Keratinocyte (primary cell): ENCODE measurements at regions not wholly inside any gene's neighbourhood (a gene's known extent, or its start where the extent isn't known, plus 50 kb on each side); places are given as distances from the start of the nearest gene placed in this dataset.

Experiments
- DNase-seq: peaks from one replicate; pipeline ENCODE4 v3.0.0-alpha.2; 2011; ENCODE audit warnings: low read depth, missing footprints, low spot score
- FAIRE-seq: peaks from 2 replicates; lab custom pipeline; 2011; peaks lifted over from hg19 to GRCh38; lab: Jason Lieb, UNC
- H2AFZ ChIP-seq: 2 replicates; pipeline ENCODE4 v1.6.0; 2012; ENCODE audit warnings: low read length, control low read depth, inconsistent platforms; ENCODE audit not compliant: control insufficient read depth
- H3K27ac ChIP-seq: 2 replicates; pipeline ENCODE4 v1.5.1; 2011; ENCODE audit warnings: low read length; ENCODE audit not compliant: control insufficient read depth, insufficient read depth
- H3K27me3 ChIP-seq: 3 replicates; pipeline ENCODE4 v1.6.0; 2011; ENCODE audit warnings: low read length; ENCODE audit not compliant: control insufficient read depth, insufficient read depth; ENCODE audit errors: extremely low read depth
- H3K36me3 ChIP-seq, 2 experiments: 2 replicates in 1 of 2; 3 replicates in 1 of 2; pipeline ENCODE4 v1.5.1; 2011; ENCODE audit warnings: low read length in 2 of 2, mild to moderate bottlenecking in 1 of 2; ENCODE audit not compliant: control insufficient read depth in 2 of 2, insufficient read depth in 2 of 2; ENCODE audit errors: extremely low read depth in 1 of 2
- H3K4me1 ChIP-seq: 3 replicates; pipeline ENCODE4 v1.5.1; 2011; ENCODE audit warnings: low read length; ENCODE audit not compliant: control insufficient read depth, insufficient read depth; ENCODE audit errors: extremely low read depth
- H3K4me2 ChIP-seq: 3 replicates; pipeline ENCODE4 v1.6.0; 2011; ENCODE audit warnings: low read depth, low read length; ENCODE audit not compliant: control insufficient read depth, insufficient read depth; ENCODE audit errors: extremely low read depth
- H3K4me3 ChIP-seq, 3 experiments: fragments of 200-600 bp in 1 of 3; sonication (generic) in 1 of 3; 2 replicates in 2 of 3; 3 replicates in 1 of 3; pipeline ENCODE4 v1.5.1; 2011 to 2016; ENCODE audit warnings: low read length in 3 of 3, mild to moderate bottlenecking in 3 of 3, control low read depth in 2 of 3, inconsistent platforms in 1 of 3, low read depth in 1 of 3, mixed read lengths in 1 of 3, mixed run types in 1 of 3, moderate library complexity in 1 of 3; ENCODE audit not compliant: control insufficient read depth in 2 of 3, insufficient read depth in 2 of 3; ENCODE audit errors: extremely low read depth in 1 of 3
- H3K79me2 ChIP-seq: 2 replicates; pipeline ENCODE4 v1.6.0; 2012; ENCODE audit warnings: low read length; ENCODE audit not compliant: control insufficient read depth, insufficient read depth
- H3K9ac ChIP-seq: 3 replicates; pipeline ENCODE4 v1.6.0; 2011; ENCODE audit warnings: low read length; ENCODE audit not compliant: control insufficient read depth, insufficient read depth; ENCODE audit errors: extremely low read depth
- H3K9me1 ChIP-seq: 3 replicates; pipeline ENCODE4 v1.6.0; 2011; ENCODE audit warnings: low read length; ENCODE audit not compliant: control insufficient read depth, insufficient read depth; ENCODE audit errors: extremely low read depth
- H3K9me3 ChIP-seq: 2 replicates; pipeline ENCODE4 v1.5.1; 2012; ENCODE audit warnings: low read depth, low read length; ENCODE audit not compliant: control insufficient read depth
- H4K20me1 ChIP-seq: 3 replicates; pipeline ENCODE4 v1.6.0; 2011; ENCODE audit warnings: low read length; ENCODE audit not compliant: control insufficient read depth, insufficient read depth; ENCODE audit errors: extremely low read depth
- CTCF ChIP-seq, 3 experiments: IDR thresholded peaks in 1 of 3; conservative IDR thresholded peaks in 1 of 3; optimal IDR thresholded peaks in 1 of 3; 2 replicates in 2 of 3; 3 replicates in 1 of 3; pipeline versions ENCODE3 to v1.5.1; 2011; ENCODE audit warnings: low read length in 3 of 3, mild to moderate bottlenecking in 3 of 3, moderate library complexity in 2 of 3, control low read depth in 1 of 3, inconsistent platforms in 1 of 3; ENCODE audit not compliant: insufficient read depth in 2 of 3; ENCODE audit errors: extremely low read depth in 1 of 3
- EZH2 ChIP-seq: IDR thresholded peaks from one replicate; pipeline ENCODE4 v1.6.1; 2012; ENCODE audit warnings: inconsistent platforms, mild to moderate bottlenecking, low read length, moderate library complexity
- dilution Hi-C: fragments of 300-500 bp; cut with MboI; formaldehyde crosslinking; loops from one replicate; pipeline ENCODE4 v1.7.0; 2020; ENCODE audit warnings: low sequenced_read_pairs; ENCODE audit not compliant: extremely low pct_ligation_motif_present

DNA sequence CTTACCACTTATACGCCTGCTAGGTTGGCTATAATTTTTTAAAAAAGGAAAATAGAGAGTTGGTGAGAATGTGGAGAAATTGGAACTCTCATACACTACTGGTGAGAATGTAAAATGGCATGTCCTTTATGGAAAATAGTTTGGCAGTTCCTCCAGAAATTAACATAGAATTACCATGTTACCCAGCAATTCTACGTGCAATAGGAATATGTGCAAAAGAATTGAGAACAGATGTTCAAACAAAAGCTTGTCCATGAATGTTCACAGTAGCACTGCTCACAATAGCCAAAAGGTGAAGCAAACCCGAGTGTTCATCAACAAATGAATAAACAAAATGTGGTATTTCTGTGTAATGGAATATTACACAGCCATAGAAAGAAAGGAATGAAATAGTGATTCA is 592.2 kb downstream of the DHX35 start:
- H3K36me3 ChIP-seq: no peaks in the 10 kb centered on the region
- no peaks in the 10 kb centered on the region for H3K9me3 ChIP-seq
- H3K4me1 ChIP-seq: no peaks in the 10 kb centered on the region
- FAIRE-seq: no peak
- no peak for TF ChIP-seq CTCF (optimal IDR thresholded peaks at IDR 0.05 in 1 of 3, IDR thresholded peaks at IDR 0.05 in 1 of 3, conservative IDR thresholded peaks at IDR 0.05 in 1 of 3; ENCODE audit: extremely low read depth in 1 of 3, insufficient read depth in 2 of 3, low read length in 3 of 3)
- no peak overlapping the region for H3K4me3 ChIP-seq
- dilution Hi-C loops: no loop called here
- H3K79me2 ChIP-seq: no peaks in the 10 kb centered on the region
- no peak overlapping the region for H3K9ac ChIP-seq
- DNase-seq: no peak
- peaks cover 5% of the 10 kb centered on the region for H3K27me3 ChIP-seq
- H4K20me1 ChIP-seq: no peaks in the 10 kb centered on the region
- no peak overlapping the region for H3K27ac ChIP-seq
- H2AFZ ChIP-seq: no peak overlapping the region
- no peaks in the 10 kb centered on the region for H3K9me1 ChIP-seq
- H3K4me2 ChIP-seq: no peak overlapping the region

- Histone ChIP-seq H3K27ac (no peak overlapping the region), H3K9me3 (no peaks in the 10 kb centered on the region), H3K36me3 (no peaks in the 10 kb centered on the region), H3K4me2 (no peak overlapping the region), H3K27me3 (peaks cover 5% of the 10 kb centered on the region), H3K9ac (no peak overlapping the region), H3K4me3 (no peak overlapping the region), H4K20me1 (no peaks in the 10 kb centered on the region), H2AFZ (no peak overlapping the region), H3K4me1 (no peaks in the 10 kb centered on the region), H3K79me2 (no peaks in the 10 kb centered on the region), H3K9me1 (no peaks in the 10 kb centered on the region)
- DNase-seq (no peak), FAIRE-seq (no peak)
- dilution Hi-C loops: no loop called here
- TF ChIP-seq CTCF (optimal IDR thresholded peaks at IDR 0.05 in 1 of 3, IDR thresholded peaks at IDR 0.05 in 1 of 3, conservative IDR thresholded peaks at IDR 0.05 in 1 of 3; ENCODE audit: extremely low read depth in 1 of 3, insufficient read depth in 2 of 3, low read length in 3 of 3): no peak
- no peak for TF ChIP-seq EZH2
Observed at GRCh38 chr20:39553120-39553519, 591.0 kb downstream of the DHX35 start.
